Naive thymus-derived CD4-positive, alpha-beta T cell (primary cell): ENCODE measurements at regions not wholly inside any gene's neighbourhood (a gene's known extent, or its start where the extent isn't known, plus 50 kb on each side); places are given as distances from the start of the nearest gene placed in this dataset.

Source experiments
- ATAC-seq: fragments of 150-1000 bp; cut with Tn5 transposase; 2 replicates; pipeline ENCODE4 v1.10.0; 2021; ENCODE audit warnings: mild to moderate bottlenecking, moderate library complexity
- CTCF ChIA-PET: fragments of 350-600 bp; sonication (Branson Sonifier 250); formaldehyde crosslinking; loops from one replicate; lab custom pipeline; 2021; ENCODE audit warnings: antibody characterized with exemption; lab: Charles Lee
- POLR2A ChIA-PET: fragments of 350-600 bp; sonication (Branson Sonifier 250); formaldehyde crosslinking; loops from one replicate; lab custom pipeline; 2021; ENCODE audit warnings: antibody characterized with exemption, inconsistent platforms; lab: Charles Lee
- DNase-seq, 9 donors: peaks; one replicate each; pipeline versions ENCODE4 v3.0.0 to v3.0.0-alpha.2; 2020 to 2022; ENCODE audit warnings: mixed read lengths in 1 of 9
- H3K27ac ChIP-seq: one replicate; pipeline ENCODE4 v1.7.0; 2013; ENCODE audit warnings: mild to moderate bottlenecking, low read depth, low read length, moderate library complexity
- H3K27me3 ChIP-seq, 2 donors: one replicate each; pipeline ENCODE4 v1.7.0; 2013; ENCODE audit warnings: low read length in 2 of 2, mild to moderate bottlenecking in 2 of 2, moderate library complexity in 2 of 2; ENCODE audit not compliant: control insufficient read depth in 2 of 2, insufficient read depth in 2 of 2
- H3K36me3 ChIP-seq, 3 experiments: 1 replicate in 2 of 3; 2 replicates in 1 of 3; pipeline ENCODE4 v1.7.0; 2013; ENCODE audit warnings: low read length in 3 of 3, mild to moderate bottlenecking in 3 of 3, moderate library complexity in 1 of 3; ENCODE audit not compliant: insufficient read depth in 3 of 3, control insufficient read depth in 2 of 3
- H3K4me1 ChIP-seq, 2 donors: one replicate each; pipeline ENCODE4 v1.7.0; 2013; ENCODE audit warnings: low read length in 2 of 2, mild to moderate bottlenecking in 2 of 2, moderate library complexity in 1 of 2; ENCODE audit not compliant: control insufficient read depth in 2 of 2, insufficient read depth in 2 of 2
- H3K4me3 ChIP-seq: 2 replicates; pipeline ENCODE4 v1.7.0; 2013; ENCODE audit warnings: mild to moderate bottlenecking, low read length
- H3K9me3 ChIP-seq, 3 experiments: 1 replicate in 2 of 3; 2 replicates in 1 of 3; pipeline ENCODE4 v1.7.0; 2013; ENCODE audit warnings: low read length in 3 of 3; ENCODE audit not compliant: control insufficient read depth in 2 of 3
- H3K27ac Mint-ChIP-seq, 9 donors: one replicate each; pipeline ENCODE4 v1.8.0; 2020 to 2022; ENCODE audit warnings: mixed read lengths in 9 of 9, mild to moderate bottlenecking in 8 of 9, moderate library complexity in 5 of 9, inconsistent platforms in 2 of 9
- H3K27me3 Mint-ChIP-seq, 5 donors: one replicate each; pipeline ENCODE4 v1.8.0; 2021 to 2022; ENCODE audit warnings: mixed read lengths in 5 of 5, mild to moderate bottlenecking in 1 of 5
- H3K36me3 Mint-ChIP-seq, 5 donors: one replicate each; pipeline ENCODE4 v1.8.0; 2020 to 2022; ENCODE audit warnings: mixed read lengths in 5 of 5, mild to moderate bottlenecking in 3 of 5, inconsistent platforms in 1 of 5
- H3K4me1 Mint-ChIP-seq, 7 donors: one replicate each; pipeline ENCODE4 v1.8.0; 2020 to 2022; ENCODE audit warnings: mixed read lengths in 7 of 7, mild to moderate bottlenecking in 3 of 7, inconsistent platforms in 1 of 7
- H3K4me3 Mint-ChIP-seq, 10 donors: one replicate each; pipeline ENCODE4 v1.8.0; 2020 to 2022; ENCODE audit warnings: mild to moderate bottlenecking in 10 of 10, mixed read lengths in 10 of 10, moderate library complexity in 6 of 10, inconsistent platforms in 2 of 10
- H3K9me3 Mint-ChIP-seq, 11 donors: one replicate each; pipeline ENCODE4 v1.8.0; 2020 to 2022; ENCODE audit warnings: mixed read lengths in 11 of 11, mild to moderate bottlenecking in 4 of 11, inconsistent platforms in 1 of 11, moderate library complexity in 1 of 11
- intact Hi-C, 2 donors: fragments of 100-400 bp; cut with micrococcal nuclease; formaldehyde crosslinking; loops; one replicate each; pipeline ENCODE4 v1.15.1; 2023

DNA sequence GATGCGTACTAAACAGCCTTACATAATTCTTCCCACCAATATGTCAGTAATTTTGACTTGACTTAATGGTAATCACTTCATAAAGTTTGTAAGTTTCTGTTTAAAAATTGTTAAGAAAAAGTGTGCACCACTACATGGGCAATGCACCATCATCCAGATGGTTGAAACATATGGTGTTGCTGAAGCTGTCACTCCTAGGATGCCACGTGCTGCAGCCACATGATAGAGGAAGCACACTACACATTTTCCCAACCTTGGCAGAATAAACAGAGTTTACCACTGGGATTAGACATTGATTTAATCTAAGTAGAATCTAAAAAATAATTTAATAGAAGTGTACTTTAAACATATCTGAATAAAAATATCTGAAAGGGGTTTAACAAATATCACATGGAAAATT is 1209.9 kb downstream of the NSUN3 start:
- intact Hi-C loops, result no loop called here
- no peak overlapping the region for H3K4me3 Mint-ChIP-seq
- no peak overlapping the region for H3K27ac ChIP-seq
- no peaks in the 10 kb centered on the region for H3K9me3 ChIP-seq
- ChIA-PET CTCF (no interaction called here), POLR2A (no interaction called here)
- peaks cover 0 to 6% (median 2%) of the 10 kb centered on the region in 11 donors for H3K9me3 Mint-ChIP-seq
- H3K27me3 ChIP-seq, result no peaks in the 10 kb centered on the region
- H3K27ac Mint-ChIP-seq, result no peak overlapping the region
- H3K4me1 Mint-ChIP-seq, result no peaks in the 10 kb centered on the region
- DNase-seq, result no peak
- H3K27me3 Mint-ChIP-seq, result no peaks in the 10 kb centered on the region
- H3K4me3 ChIP-seq, result no peak overlapping the region
- no peaks in the 10 kb centered on the region for H3K36me3 ChIP-seq
- no peak for ATAC-seq
- no peaks in the 10 kb centered on the region for H3K36me3 Mint-ChIP-seq
- H3K4me1 ChIP-seq, result no peaks in the 10 kb centered on the region

GRCh38 chr3:95277613-95278012 is 1214.8 kb downstream of the NSUN3 start:
- H3K27me3 ChIP-seq, result no peaks in the 10 kb centered on the region
- CTCF ChIA-PET, result no interaction called here
- Mint-ChIP-seq H3K36me3 (no peaks in the 10 kb centered on the region), H3K9me3 (peaks cover 0 to 10% (median 0%) of the 10 kb centered on the region in 11 donors), H3K4me3 (no peak overlapping the region), H3K27ac (no peak overlapping the region), H3K27me3 (no peaks in the 10 kb centered on the region), H3K4me1 (no peaks in the 10 kb centered on the region)
- no peaks in the 10 kb centered on the region for H3K4me1 ChIP-seq
- POLR2A ChIA-PET, result no interaction called here
- DNase-seq (no peak), ATAC-seq (no peak)
- H3K36me3 ChIP-seq, result no peaks in the 10 kb centered on the region
- intact Hi-C loops, result no loop called here
- H3K27ac ChIP-seq, result no peak overlapping the region
- H3K9me3 ChIP-seq, result no peaks in the 10 kb centered on the region
- no peak overlapping the region for H3K4me3 ChIP-seq

DNA sequence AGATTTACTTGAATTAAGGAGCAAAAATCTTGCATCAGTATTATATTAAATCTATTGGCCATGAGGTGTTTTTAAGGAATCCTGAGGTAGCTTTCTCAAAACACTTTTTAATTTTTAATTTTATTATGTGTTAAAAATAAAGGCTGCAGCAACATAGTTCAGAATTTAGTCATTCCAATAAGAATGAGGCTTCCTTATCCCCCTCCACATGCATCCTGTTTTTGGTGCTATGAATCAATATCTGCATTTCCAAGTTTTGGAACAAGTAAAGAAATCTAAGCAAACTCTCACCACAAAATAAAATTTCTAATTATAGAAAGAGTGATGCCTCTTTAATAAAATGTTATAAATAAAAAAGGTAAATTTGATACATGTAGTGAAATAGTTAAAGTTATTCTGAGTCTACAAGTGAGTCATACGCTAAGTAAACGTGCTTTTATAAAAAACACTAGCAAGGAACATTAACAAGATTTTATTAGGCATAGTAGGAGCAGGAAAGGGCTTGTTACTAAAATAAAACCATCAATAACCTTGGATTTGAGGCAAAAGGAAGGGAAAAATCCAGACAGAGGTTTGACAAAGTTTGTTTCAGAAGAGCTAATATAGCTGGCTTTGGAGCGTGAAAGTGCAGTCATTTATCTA is 1218.0 kb downstream of the NSUN3 start:
- H3K36me3 Mint-ChIP-seq, result no peaks in the 10 kb centered on the region
- H3K9me3 Mint-ChIP-seq, result peaks cover 0 to 10% (median 0%) of the 10 kb centered on the region in 11 donors
- ChIA-PET POLR2A (no interaction called here), CTCF (no interaction called here)
- H3K4me1 ChIP-seq, result no peaks in the 10 kb centered on the region
- no peaks in the 10 kb centered on the region for H3K9me3 ChIP-seq
- H3K36me3 ChIP-seq, result no peaks in the 10 kb centered on the region
- intact Hi-C loops, result no loop called here
- H3K4me3 Mint-ChIP-seq, result no peak overlapping the region
- no peak overlapping the region for H3K27ac ChIP-seq
- no peak for DNase-seq
- no peak for ATAC-seq
- H3K27ac Mint-ChIP-seq, result no peak overlapping the region
- H3K4me1 Mint-ChIP-seq, result no peaks in the 10 kb centered on the region
- H3K4me3 ChIP-seq, result no peak overlapping the region
- no peaks in the 10 kb centered on the region for H3K27me3 ChIP-seq
- no peaks in the 10 kb centered on the region for H3K27me3 Mint-ChIP-seq

GRCh38 chr3:95289295-95289694 is 1226.4 kb downstream of the NSUN3 start:
- Histone ChIP-seq H3K27me3 (no peaks in the 10 kb centered on the region), H3K9me3 (no peaks in the 10 kb centered on the region), H3K4me1 (no peaks in the 10 kb centered on the region), H3K4me3 (no peak overlapping the region), H3K36me3 (no peaks in the 10 kb centered on the region), H3K27ac (no peak overlapping the region)
- Mint-ChIP-seq H3K4me3 (no peak overlapping the region), H3K27ac (no peak overlapping the region), H3K4me1 (no peaks in the 10 kb centered on the region), H3K36me3 (no peaks in the 10 kb centered on the region), H3K27me3 (no peaks in the 10 kb centered on the region), H3K9me3 (peaks cover 0 to 12% (median 7%) of the 10 kb centered on the region in 11 donors)
- ChIA-PET CTCF (no interaction called here), POLR2A (no interaction called here)
- DNase-seq, result no peak
- intact Hi-C loops, result no loop called here
- no peak for ATAC-seq

GRCh38 chr3:95297581-95297980 is 1234.7 kb downstream of the NSUN3 start:
- peaks cover 0 to 13% (median 3%) of the 10 kb centered on the region in 11 donors for H3K9me3 Mint-ChIP-seq
- Histone ChIP-seq H3K27me3 (no peaks in the 10 kb centered on the region), H3K27ac (no peak overlapping the region), H3K4me1 (no peaks in the 10 kb centered on the region), H3K36me3 (no peaks in the 10 kb centered on the region), H3K9me3 (no peaks in the 10 kb centered on the region), H3K4me3 (no peak overlapping the region)
- intact Hi-C loops, result no loop called here
- H3K4me1 Mint-ChIP-seq, result no peaks in the 10 kb centered on the region
- DNase-seq, result no peak
- H3K36me3 Mint-ChIP-seq, result no peaks in the 10 kb centered on the region
- no peaks in the 10 kb centered on the region for H3K27me3 Mint-ChIP-seq
- ATAC-seq, result no peak
- ChIA-PET CTCF (no interaction called here), POLR2A (no interaction called here)
- H3K4me3 Mint-ChIP-seq, result no peak overlapping the region
- no peak overlapping the region for H3K27ac Mint-ChIP-seq

DNA sequence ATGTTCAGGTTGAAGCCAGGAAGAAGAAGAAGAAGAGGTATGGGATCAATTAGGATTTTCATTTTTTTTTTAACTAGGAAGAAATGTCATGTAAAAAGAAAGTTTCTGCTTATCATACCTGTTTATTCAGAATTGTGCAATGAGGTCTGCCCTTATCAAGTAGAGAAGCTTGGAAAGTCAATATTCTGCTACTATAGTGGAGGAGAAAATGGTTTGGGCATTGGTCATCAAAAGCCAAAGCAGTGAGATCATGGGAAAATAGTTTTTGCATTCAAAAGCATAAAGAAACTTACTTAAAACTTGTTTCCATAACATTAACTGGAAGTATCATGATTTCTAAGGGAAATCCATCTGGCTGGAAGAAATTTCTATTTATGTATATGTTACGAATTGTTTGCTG is 1239.2 kb downstream of the NSUN3 start:
- no peak overlapping the region for H3K27ac ChIP-seq

GRCh38 chr3:95310560-95310959 is 1247.7 kb downstream of the NSUN3 start:
- no peaks in the 10 kb centered on the region for H3K27me3 Mint-ChIP-seq
- H3K4me3 Mint-ChIP-seq, result no peak overlapping the region
- POLR2A ChIA-PET, result no interaction called here
- Histone ChIP-seq H3K27me3 (no peaks in the 10 kb centered on the region), H3K4me3 (no peak overlapping the region), H3K36me3 (no peaks in the 10 kb centered on the region), H3K9me3 (no peaks in the 10 kb centered on the region), H3K4me1 (no peaks in the 10 kb centered on the region), H3K27ac (no peak overlapping the region)
- no peak overlapping the region for H3K27ac Mint-ChIP-seq
- CTCF ChIA-PET, result no interaction called here
- H3K9me3 Mint-ChIP-seq, result peaks cover 4 to 15% (median 7%) of the 10 kb centered on the region in 11 donors
- intact Hi-C loops, result no loop called here
- ATAC-seq (no peak), DNase-seq (no peak)
- H3K4me1 Mint-ChIP-seq, result peaks cover 0 to 2% (median 0%) of the 10 kb centered on the region in 7 donors
- H3K36me3 Mint-ChIP-seq, result no peaks in the 10 kb centered on the region

More for the DNA sequence above, 1239.2 kb downstream of the NSUN3 start:
- CTCF ChIA-PET, result no interaction called here
- H3K4me1 ChIP-seq, result no peaks in the 10 kb centered on the region
- no peak overlapping the region for H3K27ac Mint-ChIP-seq
- H3K9me3 ChIP-seq, result no peaks in the 10 kb centered on the region
- no peaks in the 10 kb centered on the region for H3K4me1 Mint-ChIP-seq
- no peaks in the 10 kb centered on the region for H3K36me3 ChIP-seq
- H3K36me3 Mint-ChIP-seq, result no peaks in the 10 kb centered on the region
- intact Hi-C loops, result no loop called here
- DNase-seq, result no peak
- peaks cover 0 to 19% (median 0%) of the 10 kb centered on the region in 11 donors for H3K9me3 Mint-ChIP-seq
- no peak overlapping the region for H3K4me3 ChIP-seq
- POLR2A ChIA-PET, result no interaction called here
- no peaks in the 10 kb centered on the region for H3K27me3 Mint-ChIP-seq
- ATAC-seq, result no peak
- H3K4me3 Mint-ChIP-seq, result no peak overlapping the region
- no peaks in the 10 kb centered on the region for H3K27me3 ChIP-seq
